Uterus (tissue), 3 donors: ENCODE measurements at regions not wholly inside any gene's neighbourhood (a gene's known extent, or its start where the extent isn't known, plus 50 kb on each side); places are given as distances from the start of the nearest gene placed in this dataset.
"Not testable (repeated sequence)": the region's sequence is repeated elsewhere in the genome, so short reads cannot be mapped to it uniquely, and the experiment has no call there.

Experiments used
- DNase-seq, 2 donors: peaks; one replicate each; pipeline ENCODE4 v3.0.0-alpha.2; 2019 to 2020
- H3K27ac ChIP-seq, 2 donors: fragments of 200-600 bp; sonication (generic); 1 replicate in 1 of 2; 2 replicates in 1 of 2; pipeline ENCODE4 v1.5.1; 2016 to 2018
- H3K27me3 ChIP-seq, 2 donors: fragments of 200-600 bp; sonication (generic); one replicate each; pipeline ENCODE4 v1.5.1; 2018 to 2019; ENCODE audit warnings: control low read depth in 1 of 2
- H3K36me3 ChIP-seq, 2 donors: fragments of 200-600 bp; sonication (generic); one replicate each; pipeline ENCODE4 v1.5.1; 2019; ENCODE audit warnings: control low read depth in 1 of 2
- H3K4me1 ChIP-seq, 2 donors: fragments of 200-600 bp; sonication (generic); one replicate each; pipeline ENCODE4 v1.5.1; 2018 to 2019; ENCODE audit warnings: control low read depth in 1 of 2
- H3K4me3 ChIP-seq, 2 donors: fragments of 200-600 bp; sonication (generic); 1 replicate in 1 of 2; 2 replicates in 1 of 2; pipeline ENCODE4 v1.5.1; 2018 to 2019; ENCODE audit warnings: mild to moderate bottlenecking in 1 of 2
- H3K9me3 ChIP-seq, 2 donors: fragments of 200-600 bp; sonication (generic); one replicate each; pipeline ENCODE4 v1.5.1; 2019; ENCODE audit warnings: control low read depth in 1 of 2
- CTCF ChIP-seq, 4 experiments: fragments of 200-600 bp in 2 of 4; fragments of 450-650 bp in 2 of 4; sonication (generic) in 2 of 4; IDR thresholded peaks; one replicate each; pipeline ENCODE4 v1.5.1; 2016 to 2019; ENCODE audit warnings: antibody characterized with exemption in 4 of 4, mild to moderate bottlenecking in 2 of 4, moderate library complexity in 1 of 4
- POLR2A ChIP-seq, 2 donors: fragments of 450-650 bp; IDR thresholded peaks; one replicate each; pipeline ENCODE4 v1.6.1; 2016; ENCODE audit warnings: antibody characterized with exemption in 2 of 2, mild to moderate bottlenecking in 1 of 2, moderate library complexity in 1 of 2
- intact Hi-C: fragments of 100-400 bp; cut with DNase I; formaldehyde crosslinking; loops from one replicate; pipeline ENCODE4 v1.15.1; 2023; ENCODE audit warnings: low total_unique reads
- donor health status: DM: yes; HTN: yes; CAD: no.

DNA sequence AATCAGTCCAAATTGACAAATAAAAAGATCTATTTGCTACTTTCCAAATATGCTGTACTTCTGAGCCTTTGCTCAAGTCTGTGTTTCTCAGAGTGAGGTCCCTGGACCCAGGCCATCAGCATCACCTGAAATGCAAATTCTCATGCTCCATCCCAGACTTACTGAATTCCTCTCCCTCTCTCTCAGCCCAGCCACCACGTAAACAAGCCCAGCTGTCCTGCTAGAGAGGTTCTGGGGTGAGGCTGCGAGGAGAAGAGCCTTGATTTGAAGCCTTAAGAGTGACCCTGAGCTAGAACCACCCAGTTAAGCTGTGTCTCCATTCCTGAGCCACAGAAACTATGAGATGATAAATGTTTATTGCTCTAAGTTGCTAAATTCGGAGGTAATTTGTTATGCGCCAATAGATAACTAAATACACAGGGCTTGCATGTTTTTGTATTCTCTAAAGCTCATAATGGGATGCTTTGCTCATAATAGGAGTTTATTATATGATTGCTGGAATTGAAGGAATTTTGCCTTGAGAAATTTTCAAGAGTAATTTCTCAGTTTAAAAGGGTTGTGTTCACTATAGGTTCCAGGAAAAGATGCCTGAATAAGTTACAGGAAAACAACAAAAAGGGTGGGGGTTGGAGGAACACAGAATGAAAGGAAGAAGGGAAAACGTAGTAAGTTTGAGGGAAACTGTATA lies 98.9 kb upstream of the SPATA31D4 start:
- H3K27me3 ChIP-seq = no peaks in the 10 kb centered on the region
- no peaks in the 10 kb centered on the region for H3K4me1 ChIP-seq
- TF ChIP-seq POLR2A (IDR thresholded peaks at IDR 0.05) = no peak
- TF ChIP-seq CTCF (IDR thresholded peaks at IDR 0.05) = no peak
- H3K36me3 ChIP-seq = no peaks in the 10 kb centered on the region
- no peak overlapping the region for H3K4me3 ChIP-seq
- H3K9me3 ChIP-seq = no peaks in the 10 kb centered on the region
- peak overlapping the region in 1 of 2 donors; percentile 15 for H3K27ac ChIP-seq
- no peak for DNase-seq
- intact Hi-C loops = no loop called here

DNA sequence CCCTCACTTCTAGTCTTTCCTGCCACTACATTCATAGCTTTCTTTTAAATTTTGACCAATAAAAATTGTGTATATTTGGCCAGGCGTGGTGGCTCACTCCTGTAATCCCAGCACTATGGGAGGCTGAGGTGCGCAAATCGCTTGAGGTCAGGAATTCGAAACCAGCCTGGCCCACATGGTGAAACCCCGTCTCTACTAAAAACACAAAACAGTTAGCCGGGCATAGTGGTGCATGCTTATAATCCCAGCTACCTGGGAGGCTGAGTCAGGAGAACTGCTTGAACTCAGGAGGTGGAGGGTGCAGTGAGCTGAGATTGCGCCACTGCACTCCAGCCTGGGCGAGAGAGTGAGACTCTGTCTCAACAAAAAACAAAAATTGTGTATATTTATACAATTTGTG lies 97.8 kb upstream of the SPATA31D4 start:
- H3K4me1 ChIP-seq, H3K27me3 ChIP-seq, H3K4me3 ChIP-seq, H3K36me3 ChIP-seq, H3K9me3 ChIP-seq, H3K27ac ChIP-seq, DNase-seq, intact Hi-C loops: not testable (repeated sequence)

DNA sequence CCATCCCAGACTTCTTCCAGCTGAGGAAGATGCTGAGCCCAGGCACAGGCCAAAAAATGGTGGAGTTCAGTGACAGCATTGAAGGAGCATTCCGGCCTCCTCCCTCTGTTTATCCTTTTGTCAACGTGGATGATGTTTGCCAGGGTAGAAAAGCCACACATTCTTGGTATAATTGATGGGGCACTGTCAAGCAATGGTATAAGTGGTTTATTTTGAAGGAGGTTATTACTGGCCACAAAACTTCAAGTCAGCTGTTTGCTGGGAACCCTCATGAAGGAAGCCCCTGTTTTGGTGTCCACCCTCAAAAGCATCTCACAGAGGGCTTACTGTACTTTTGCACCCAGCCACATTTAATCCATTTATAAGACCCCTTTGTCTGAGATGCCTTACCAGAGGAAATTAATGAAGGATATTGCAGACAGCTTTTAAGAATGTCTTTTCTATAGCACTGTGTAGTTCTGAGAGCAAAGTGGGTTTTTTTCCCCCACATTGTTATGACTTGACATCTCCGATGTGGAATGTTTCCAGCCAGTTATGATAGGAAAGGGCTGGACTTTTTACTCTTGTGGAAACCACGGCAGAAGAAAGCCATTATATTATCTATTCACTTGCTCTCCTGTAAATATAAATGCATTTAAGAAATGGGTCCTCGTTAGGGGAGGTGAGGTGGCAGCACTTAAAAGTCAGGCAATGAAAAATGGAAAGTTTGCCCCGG lies 95.5 kb upstream of the SPATA31D4 start:
- H3K9me3 ChIP-seq = no peaks in the 10 kb centered on the region
- H3K4me3 ChIP-seq = no peak overlapping the region
- no peak overlapping the region for H3K27ac ChIP-seq
- no peak for TF ChIP-seq POLR2A (IDR thresholded peaks at IDR 0.05)
- TF ChIP-seq CTCF (IDR thresholded peaks at IDR 0.05) = no peak
- H3K27me3 ChIP-seq = no peaks in the 10 kb centered on the region
- H3K36me3 ChIP-seq = no peaks in the 10 kb centered on the region
- intact Hi-C loops = no loop called here
- no peaks in the 10 kb centered on the region for H3K4me1 ChIP-seq
- DNase-seq = no peak

DNA sequence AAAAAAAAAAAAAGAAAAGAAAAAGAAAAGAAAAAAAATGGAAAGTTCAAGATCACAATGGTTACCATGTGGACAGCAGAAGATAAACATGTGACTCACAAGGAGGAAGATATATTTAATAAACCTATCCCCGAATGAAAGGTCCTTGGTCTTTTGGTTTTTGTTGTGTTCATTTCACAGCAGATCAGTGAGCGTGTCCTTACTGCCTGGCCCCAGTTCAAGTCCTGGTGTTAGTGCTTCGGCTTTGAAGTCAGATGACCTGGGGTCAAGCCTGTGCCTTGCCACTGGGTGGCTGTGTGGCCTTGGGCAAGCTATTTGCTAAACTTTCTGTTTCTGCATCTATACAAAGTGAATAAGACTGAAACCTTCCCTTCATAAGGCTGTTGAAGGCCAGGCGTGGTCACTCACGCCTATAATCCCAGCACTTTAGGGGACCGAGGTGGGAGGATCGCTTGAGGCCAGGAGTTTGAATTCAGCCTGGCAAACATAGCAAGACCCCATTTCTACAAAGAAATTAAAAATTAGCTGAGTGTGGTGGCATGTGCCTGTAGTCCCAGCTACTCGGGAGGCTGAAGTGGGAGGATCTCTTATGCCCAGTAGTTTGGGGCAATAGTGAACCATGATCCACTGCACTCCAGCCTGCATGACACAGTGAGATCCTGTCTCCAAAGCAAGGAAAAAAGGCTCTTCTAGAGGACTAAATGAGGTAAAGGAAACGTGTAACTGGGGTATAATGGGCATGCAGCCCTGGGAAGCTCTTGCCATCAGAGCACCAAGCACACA lies 94.5 kb upstream of the SPATA31D4 start:
- Histone ChIP-seq H3K27me3 (no peaks in the 10 kb centered on the region), H3K36me3 (no peaks in the 10 kb centered on the region), H3K9me3 (no peaks in the 10 kb centered on the region), H3K4me1 (no peaks in the 10 kb centered on the region), H3K27ac (no peak overlapping the region), H3K4me3 (no peak overlapping the region)
- DNase-seq = no peak
- intact Hi-C loops = no loop called here
- no peak for TF ChIP-seq POLR2A (IDR thresholded peaks at IDR 0.05)

DNA sequence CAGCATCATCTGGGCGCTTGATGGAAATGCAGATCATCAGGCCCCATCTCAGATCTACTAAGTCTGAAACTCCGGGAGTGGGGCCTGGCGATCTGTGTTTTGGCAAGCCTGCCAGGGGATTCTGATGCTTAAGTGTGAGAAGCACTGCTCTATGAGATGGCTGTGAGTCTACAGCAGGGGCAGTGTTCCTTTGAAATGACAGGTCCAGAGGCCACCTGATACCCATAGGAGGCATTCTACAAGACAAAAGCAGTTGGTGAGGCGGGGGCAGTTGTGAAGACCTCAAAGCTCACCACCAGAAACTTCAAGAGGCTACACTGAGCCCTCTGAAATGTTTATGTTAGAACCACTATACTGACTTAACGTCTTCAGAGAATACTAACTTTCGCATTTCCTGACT lies 86.9 kb upstream of the SPATA31D4 start:
- Histone ChIP-seq H3K4me1 (no peaks in the 10 kb centered on the region), H3K36me3 (no peaks in the 10 kb centered on the region), H3K27ac (no peak overlapping the region), H3K27me3 (no peaks in the 10 kb centered on the region), H3K9me3 (no peaks in the 10 kb centered on the region), H3K4me3 (no peak overlapping the region)
- intact Hi-C loops = no loop called here
- TF ChIP-seq CTCF (IDR thresholded peaks at IDR 0.05) = no peak
- no peak for TF ChIP-seq POLR2A (IDR thresholded peaks at IDR 0.05)
- no peak for DNase-seq

GRCh38 chr9:81844131-81844567 lies 84.1 kb upstream of the SPATA31D4 start:
- Histone ChIP-seq H3K36me3 (no peaks in the 10 kb centered on the region), H3K9me3 (no peaks in the 10 kb centered on the region), H3K27me3 (no peaks in the 10 kb centered on the region), H3K4me1 (no peaks in the 10 kb centered on the region), H3K4me3 (no peak overlapping the region), H3K27ac (no peak overlapping the region)
- intact Hi-C loops = no loop called here
- no peak for TF ChIP-seq POLR2A (IDR thresholded peaks at IDR 0.05)
- no peak for TF ChIP-seq CTCF (IDR thresholded peaks at IDR 0.05)
- DNase-seq = no peak
